ENCODE measurements at regions not wholly inside any gene's neighbourhood (a gene's known extent, or its start where the extent isn't known, plus 50 kb on each side); places are given as distances from the start of the nearest gene placed in this dataset.
A peak's percentile ranks its signal among the peaks of the same experiment; 100 is the strongest.

GRCh38 chr18:44175891-44176290 is 504.8 kb upstream of the SETBP1 start:
- no peak for DNase-seq

DNA sequence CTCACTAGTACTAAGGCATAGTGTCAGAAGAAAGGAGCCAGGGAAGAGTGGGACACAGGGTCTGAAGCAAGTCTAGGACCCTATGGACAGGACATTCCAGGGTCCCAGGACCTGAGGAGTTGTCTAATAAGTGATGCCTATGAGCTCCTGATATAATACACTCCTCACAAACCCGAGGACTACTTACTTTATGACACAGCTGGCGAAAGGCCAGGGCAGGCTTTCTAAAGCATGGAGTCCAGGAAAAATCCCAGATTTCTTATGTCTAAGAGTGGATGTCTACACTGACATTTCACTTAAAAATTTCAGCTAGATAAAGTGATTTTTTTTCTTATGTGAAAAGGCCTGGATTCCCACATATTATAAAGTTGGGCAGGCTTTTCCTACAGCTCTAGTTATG is 502.2 kb upstream of the SETBP1 start:
- DNase-seq, result no peak

DNA sequence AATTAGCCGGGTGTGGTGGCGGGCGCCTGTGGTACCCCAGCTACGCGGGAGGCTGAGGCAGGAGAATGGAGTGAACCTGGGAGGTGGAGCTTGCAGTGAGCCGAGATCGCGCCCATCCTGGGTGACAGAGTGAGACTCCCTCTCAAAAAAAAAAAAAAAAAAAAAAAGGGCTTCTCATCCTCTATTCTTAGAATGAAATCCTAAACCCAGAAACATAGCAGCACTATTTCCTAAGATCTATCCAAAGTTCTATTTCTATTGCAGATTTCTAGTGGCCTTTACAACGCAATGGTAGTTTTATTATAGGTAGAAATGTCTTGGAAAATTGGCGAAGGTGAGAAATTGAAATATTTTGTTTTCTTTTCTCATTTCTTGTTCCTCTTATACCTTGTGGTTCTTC is 501.0 kb upstream of the SETBP1 start:
- DNase-seq, result no peak

DNA sequence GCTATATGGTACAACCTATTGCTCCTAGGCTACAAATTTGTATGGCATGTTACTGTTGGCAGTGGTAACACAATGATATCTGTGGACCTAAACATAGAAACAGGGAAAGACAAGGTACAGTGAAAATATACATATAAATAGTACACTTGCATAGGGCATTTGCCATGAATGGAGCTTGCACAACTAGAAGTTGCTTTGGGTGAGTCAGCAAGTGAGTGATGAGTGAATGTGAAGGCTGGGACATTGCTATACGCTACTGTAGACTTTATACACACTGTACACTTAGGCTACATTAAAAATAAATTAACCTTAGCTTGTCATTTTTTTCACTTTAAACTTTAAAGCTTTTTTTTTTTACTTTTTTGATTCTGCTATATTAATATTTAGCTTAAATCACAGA is 500.0 kb upstream of the SETBP1 start:
- DNase-seq, result peak; percentile 39

GRCh38 chr18:44181951-44182747 is 498.5 kb upstream of the SETBP1 start:
- no peak for DNase-seq

DNA sequence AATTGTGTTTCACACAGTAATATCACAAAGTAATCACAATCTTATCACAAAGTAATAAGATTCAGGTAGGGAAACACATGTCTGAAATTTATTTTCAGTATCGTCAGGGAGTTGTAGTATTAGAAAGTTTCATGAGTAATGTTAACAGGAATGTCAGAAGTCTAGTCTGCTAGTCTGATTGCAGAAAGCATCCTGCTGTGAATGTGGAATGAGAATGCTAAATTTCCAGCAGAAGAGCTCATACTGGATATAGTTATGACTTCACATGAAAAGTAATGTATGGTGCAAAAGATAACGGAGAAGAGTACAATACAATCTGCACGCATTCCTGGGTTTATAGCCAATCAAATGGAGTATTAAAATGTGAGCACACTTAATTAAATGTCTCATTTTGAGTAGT is 494.7 kb upstream of the SETBP1 start:
- peak; percentile 41 for DNase-seq

DNA sequence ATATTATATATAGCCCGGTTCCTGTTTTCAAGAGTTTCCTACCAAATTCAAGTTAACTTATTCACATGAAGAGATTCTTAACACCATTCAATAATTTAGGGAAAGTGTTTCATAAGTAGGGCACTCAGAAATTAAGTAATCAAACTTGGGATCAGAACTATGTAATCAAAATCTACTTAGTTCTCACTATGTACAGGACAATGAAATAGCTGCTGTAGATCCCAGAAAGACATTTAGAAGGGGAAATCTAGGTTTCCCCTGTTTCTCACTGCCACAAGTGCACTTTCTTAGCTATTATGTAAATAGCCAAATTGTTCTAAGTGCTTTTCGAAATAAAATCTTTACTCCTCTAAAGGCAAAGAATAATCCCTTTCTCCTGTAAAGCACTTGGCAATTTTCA is 493.6 kb upstream of the SETBP1 start:
- DNase-seq, result no peak

- DNase-seq, result peak; percentile 16
These were observed 485.1 kb upstream of the SETBP1 start for GRCh38 chr18:44195394-44196140.

GRCh38 chr18:44197832-44198611 is 482.7 kb upstream of the SETBP1 start:
- DNase-seq, result no peak

GRCh38 chr18:44198612-44199284 is 481.9 kb upstream of the SETBP1 start:
- peak; percentile 18 for DNase-seq

GRCh38 chr18:44213293-44213692 is 467.4 kb upstream of the SETBP1 start:
- no peak for DNase-seq

- no peak for DNase-seq
These were observed 466.3 kb upstream of the SETBP1 start for GRCh38 chr18:44214396-44214795.

GRCh38 chr18:44216169-44216568 is 464.5 kb upstream of the SETBP1 start:
- no peak for DNase-seq

DNA sequence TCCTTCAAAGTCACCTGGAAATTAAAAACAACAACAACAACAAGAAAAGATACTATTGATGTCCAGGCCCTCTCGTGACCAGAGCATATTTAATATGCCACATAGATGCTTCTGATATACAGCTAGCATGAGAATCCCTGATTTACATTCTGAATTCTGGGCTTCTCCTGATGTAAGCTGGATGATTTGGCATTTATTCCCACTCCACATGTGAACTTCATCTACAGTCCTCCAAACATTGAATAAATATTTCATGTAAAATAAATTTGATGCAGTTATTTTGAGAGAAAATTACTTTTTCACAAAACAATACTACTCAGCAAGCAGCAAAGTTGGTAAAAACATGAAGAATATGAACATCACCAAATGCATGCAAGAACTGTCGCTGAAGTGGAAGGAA is 453.2 kb upstream of the SETBP1 start:
- no peak for DNase-seq

DNA sequence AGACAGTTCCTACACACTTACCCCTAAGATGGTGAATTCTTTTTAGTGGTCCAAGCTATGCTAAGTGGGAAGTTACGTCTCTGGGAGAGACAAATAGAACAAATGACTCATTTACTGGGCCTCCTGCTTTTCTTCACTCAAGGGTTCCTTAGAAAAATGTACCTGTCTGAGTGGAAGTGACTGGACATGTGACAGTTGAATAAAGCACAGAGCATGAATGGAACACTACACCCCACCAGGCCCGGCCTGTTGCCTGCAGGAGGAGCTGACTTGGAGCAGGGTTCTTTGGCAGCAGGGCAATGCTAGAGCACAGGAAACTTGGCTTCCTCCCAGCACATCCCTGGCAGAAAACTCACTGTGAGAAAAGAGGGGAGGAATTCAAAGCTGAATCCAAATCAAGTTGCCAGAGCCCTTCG is 451.0 kb upstream of the SETBP1 start:
- DNase-seq, result peak; percentile 64

DNA sequence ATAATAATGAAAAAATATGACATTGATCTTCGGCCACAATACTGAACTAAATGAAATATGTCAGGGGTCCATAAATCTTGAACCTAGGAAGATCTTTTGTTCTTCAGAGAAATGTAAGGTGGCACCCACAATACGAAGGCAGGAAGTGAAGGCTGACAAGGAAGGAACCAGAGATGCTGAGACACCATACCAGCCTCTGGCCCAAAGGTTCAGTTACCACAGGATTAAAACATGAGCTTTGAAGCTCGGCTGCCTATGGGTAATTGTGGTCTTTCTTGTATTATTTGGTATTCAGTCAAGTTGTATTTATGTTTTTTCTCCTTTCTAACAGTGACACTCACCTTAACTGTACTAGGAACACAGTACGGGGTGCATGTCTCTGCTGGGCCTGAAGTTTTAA is 448.8 kb upstream of the SETBP1 start:
- DNase-seq, result no peak

DNA sequence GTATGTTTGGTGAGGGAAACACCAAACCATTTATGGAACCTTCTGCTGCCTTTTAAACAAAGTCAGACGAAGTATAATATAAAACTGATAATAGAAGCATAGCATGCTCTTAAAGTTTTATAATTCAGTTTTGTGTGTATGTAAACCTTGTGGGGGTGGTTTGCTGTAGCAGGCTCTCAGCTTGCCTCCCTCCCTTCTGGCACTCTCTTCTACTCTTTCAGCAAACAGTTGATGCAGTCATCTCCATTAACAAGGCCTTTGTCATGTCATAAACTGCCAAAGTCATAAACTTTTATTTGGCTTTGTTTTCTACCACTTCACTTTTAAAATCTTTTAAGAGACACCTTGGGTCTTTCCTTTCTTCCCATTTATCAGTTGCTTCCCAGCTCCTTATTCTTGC is 448.2 kb upstream of the SETBP1 start:
- DNase-seq, result no peak

DNA sequence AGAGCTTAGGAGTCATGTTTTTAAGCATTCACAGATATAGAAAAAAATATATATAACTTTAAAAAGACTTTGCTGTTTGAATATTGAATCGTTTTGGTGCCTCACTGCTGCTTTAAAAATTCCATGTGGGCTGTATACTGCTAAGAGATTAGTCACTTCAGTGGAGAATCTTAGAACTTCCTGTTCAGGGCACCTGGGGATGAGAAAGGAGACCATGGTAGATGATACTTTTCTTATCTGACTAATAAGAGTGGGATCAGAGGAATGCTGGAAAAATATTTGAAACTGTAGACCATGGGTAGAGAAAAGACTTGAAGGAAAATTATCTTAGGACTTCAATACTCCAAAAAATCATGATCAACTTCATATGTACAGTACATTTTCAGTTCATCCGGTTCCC is 442.2 kb upstream of the SETBP1 start:
- DNase-seq, result peak; percentile 56

- DNase-seq, result peak; percentile 50
These were observed 441.8 kb upstream of the SETBP1 start for GRCh38 chr18:44238911-44239310.

DNA sequence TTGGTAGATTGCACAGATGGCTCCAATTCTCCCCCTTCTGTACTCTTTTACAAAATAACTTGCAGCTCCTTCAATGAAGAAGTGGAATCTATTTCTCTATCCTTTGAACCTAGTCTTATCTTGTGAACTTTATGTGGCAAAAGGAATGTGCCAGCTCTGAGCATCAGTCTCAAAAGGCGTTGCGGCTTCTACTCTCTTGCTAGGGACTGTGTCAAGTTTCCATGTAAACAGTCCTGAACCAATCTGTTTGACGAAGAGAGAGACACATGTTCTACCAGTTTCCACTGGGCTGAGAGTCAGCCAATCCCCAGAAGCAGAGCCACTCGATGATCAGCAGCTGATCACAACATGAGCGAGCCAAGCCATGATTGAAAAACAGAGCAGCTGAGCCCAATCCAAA is 439.7 kb upstream of the SETBP1 start:
- no peak for DNase-seq

DNA sequence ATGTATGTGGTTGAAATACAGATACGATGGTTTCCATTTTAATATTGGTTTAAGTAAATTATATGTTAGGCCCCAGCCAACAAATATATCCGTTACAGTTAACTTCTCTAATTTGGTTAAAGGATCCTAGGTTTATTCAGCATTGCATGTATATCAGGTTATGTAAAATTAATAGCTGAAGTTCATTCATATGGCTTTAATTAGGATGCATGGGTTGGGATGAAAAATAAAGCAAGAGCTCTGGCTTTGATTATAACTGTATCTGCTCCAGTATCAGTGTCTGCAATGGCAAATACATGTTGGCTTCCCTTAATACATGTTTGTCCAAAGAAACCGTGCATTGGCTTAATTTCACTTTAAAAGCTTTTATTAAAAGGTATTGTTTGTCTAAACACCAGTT is 435.7 kb upstream of the SETBP1 start:
- no peak for DNase-seq

GRCh38 chr18:44246001-44246400 is 434.7 kb upstream of the SETBP1 start:
- no peak for DNase-seq

DNA sequence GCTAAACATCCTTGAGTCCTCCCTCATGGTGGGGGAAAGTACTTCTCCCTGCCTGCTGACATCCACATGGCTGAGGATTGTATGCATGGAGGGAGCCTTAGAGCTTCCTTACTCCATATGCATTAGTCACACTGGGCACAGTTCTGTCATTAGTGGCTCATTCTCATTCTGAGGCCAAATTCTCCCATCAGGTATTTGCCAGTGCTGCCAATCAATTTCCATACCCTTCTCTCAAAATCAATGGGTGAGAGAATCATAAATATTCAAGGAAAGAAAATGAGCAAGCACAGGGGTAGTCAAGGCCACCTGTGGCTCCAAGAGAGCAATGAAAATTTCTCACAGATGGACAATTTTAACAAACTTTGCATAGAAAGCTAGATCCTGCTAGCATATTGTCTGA is 422.6 kb upstream of the SETBP1 start:
- DNase-seq, result no peak
